ENCODE measurements at regions not wholly inside any gene's neighbourhood (a gene's known extent, or its start where the extent isn't known, plus 50 kb on each side); places are given as distances from the start of the nearest gene placed in this dataset.

- RAD21 ChIA-PET (ENCODE audit: low non-redundant PET in 1 of 2, low total read pairs in 2 of 2, uncharacterized antibody in 2 of 2, unreplicated experiment in 2 of 2), result no interaction called here
- Histone ChIP-seq H2AFZ (ENCODE audit: low read depth, low read length, poor library complexity, severe bottlenecking) (no peak overlapping the region), H3K27ac (ENCODE audit: low read depth, low read length) (no peak overlapping the region), H3K36me3 (ENCODE audit: control insufficient read depth in 1 of 2, insufficient read depth in 2 of 2, low read length in 2 of 2) (no peaks in the 10 kb centered on the region), H3K4me3 (replicated peaks in 1 of 2; ENCODE audit: low read depth in 1 of 2, low read length in 2 of 2) (no peak overlapping the region), H3K4me1 (ENCODE audit: control insufficient read depth in 1 of 2, insufficient read depth in 2 of 2, low read length in 2 of 2) (peaks cover 16 to 19% of the 10 kb centered on the region in 2 experiments), H3K4me2 (ENCODE audit: low read length) (no peak overlapping the region), H3K9ac (ENCODE audit: low read length) (no peak overlapping the region), H3K27me3 (ENCODE audit: insufficient read depth, low read length) (no peaks in the 10 kb centered on the region), H3K9me3 (ENCODE audit: control insufficient read depth in 1 of 2, insufficient read depth in 1 of 2, low read depth in 1 of 2, low read length in 2 of 2) (no peaks in the 10 kb centered on the region), H4K20me1 (ENCODE audit: insufficient read depth) (no peaks in the 10 kb centered on the region), H3K9me2 (ENCODE audit: insufficient read depth) (no peaks in the 10 kb centered on the region), H3K79me2 (ENCODE audit: insufficient read depth, low read length) (no peaks in the 10 kb centered on the region)
- CTCF ChIA-PET, result no interaction called here
- DNase-seq (ENCODE audit: low read depth, low spot score), result no peak
- POLR2A ChIA-PET, result no interaction called here
- no TSS peak for BruUV-seq (replicated peaks)
- ATAC-seq, result no peak
- TF ChIP-seq CEBPB (IDR thresholded peaks at IDR 0.05; ENCODE audit: low read depth) (no peak), ELF1 (IDR thresholded peaks at IDR 0.05; ENCODE audit: borderline replicate concordance, low read depth) (no peak), JUND (IDR thresholded peaks at IDR 0.05) (no peak), CBX3 (IDR thresholded peaks at IDR 0.05; ENCODE audit: low read depth) (no peak), ZBTB33 (IDR thresholded peaks at IDR 0.05; ENCODE audit: extremely low read depth, insufficient replicate concordance, low read length) (no peak), EZH2 (IDR thresholded peaks at IDR 0.05) (no peak), FOSL1 (IDR thresholded peaks at IDR 0.05; ENCODE audit: low read depth) (no peak), EZH2phosphoT487 (IDR thresholded peaks at IDR 0.05; ENCODE audit: borderline replicate concordance) (no peak), REST (IDR thresholded peaks at IDR 0.05; ENCODE audit: low read depth) (no peak), ZFX (IDR thresholded peaks at IDR 0.05) (no peak), EGR1 (IDR thresholded peaks at IDR 0.05; ENCODE audit: low read depth) (no peak), ATF3 (IDR thresholded peaks at IDR 0.05) (no peak), POLR2A (IDR thresholded peaks at IDR 0.05; ENCODE audit: borderline replicate concordance, extremely low read depth, insufficient read depth, insufficient read length) (no peak)
- intact Hi-C loops (cut with micrococcal nuclease), result no loop called here
Measured at GRCh38 chr20:56715309-56715708, 86.2 kb downstream of the TFAP2C start.
